Stimulated activated CD8-positive, alpha-beta memory T cell treated with anti-CD3 and anti-CD28 coated beads, Interleukin-15, amount 100 ng/mL, for 48 hours (primary cell): ENCODE measurements at regions not wholly inside any gene's neighbourhood (a gene's known extent, or its start where the extent isn't known, plus 50 kb on each side); places are given as distances from the start of the nearest gene placed in this dataset.
A peak's percentile ranks its signal among the peaks of the same experiment; 100 is the strongest.
"Not testable (repeated sequence)": the region's sequence is repeated elsewhere in the genome, so short reads cannot be mapped to it uniquely, and the experiment has no call there.

Experiments used
- DNase-seq, 2 donors: peaks; one replicate each; pipeline ENCODE4 v3.0.0-alpha.2; 2020; ENCODE audit warnings: low read depth in 2 of 2

GRCh38 chr2:234195516-234195915 lies 145.0 kb downstream of the SPP2 start:
- DNase-seq: no peak

- DNase-seq: no peak
Observed at GRCh38 chr2:234193977-234194563, 143.6 kb downstream of the SPP2 start.

GRCh38 chr2:234191819-234192407 lies 141.4 kb downstream of the SPP2 start:
- no peak for DNase-seq

GRCh38 chr2:234189786-234190300 lies 139.3 kb downstream of the SPP2 start:
- DNase-seq: no peak

- DNase-seq: no peak
Observed at GRCh38 chr2:234189230-234189629, 138.7 kb downstream of the SPP2 start.

GRCh38 chr2:234187646-234188174 lies 137.2 kb downstream of the SPP2 start:
- no peak for DNase-seq

- no peak for DNase-seq
Observed at GRCh38 chr2:234181121-234181520, 130.6 kb downstream of the SPP2 start.

GRCh38 chr2:234179031-234179363 lies 128.5 kb downstream of the SPP2 start:
- DNase-seq: no peak

- no peak for DNase-seq
Observed at GRCh38 chr2:234178330-234179030, 128.0 kb downstream of the SPP2 start.

GRCh38 chr2:234175649-234176048 lies 125.1 kb downstream of the SPP2 start:
- DNase-seq: no peak

- DNase-seq: no peak
Observed at GRCh38 chr2:234174742-234175141, 124.2 kb downstream of the SPP2 start.

GRCh38 chr2:234172532-234172931 lies 122.0 kb downstream of the SPP2 start:
- no peak for DNase-seq

- no peak for DNase-seq
Observed at GRCh38 chr2:234172066-234172465, 121.6 kb downstream of the SPP2 start.

GRCh38 chr2:234171666-234172065 lies 121.2 kb downstream of the SPP2 start:
- no peak for DNase-seq

GRCh38 chr2:234169674-234170073 lies 119.2 kb downstream of the SPP2 start:
- DNase-seq: no peak

GRCh38 chr2:234168605-234169570 lies 118.4 kb downstream of the SPP2 start:
- DNase-seq: not testable (repeated sequence)

GRCh38 chr2:234166531-234166930 lies 116.0 kb downstream of the SPP2 start:
- no peak for DNase-seq

GRCh38 chr2:234165421-234165820 lies 114.9 kb downstream of the SPP2 start:
- no peak for DNase-seq

- DNase-seq: peak in 1 of 2 donors; percentile 15
Observed at GRCh38 chr2:234164493-234165413, 114.3 kb downstream of the SPP2 start.

GRCh38 chr2:234163510-234164045 lies 113.1 kb downstream of the SPP2 start:
- DNase-seq: no peak
